HT1080 (cell line): ENCODE measurements at regions not wholly inside any gene's neighbourhood (a gene's known extent, or its start where the extent isn't known, plus 50 kb on each side); places are given as distances from the start of the nearest gene placed in this dataset.

Source experiments
- DNase-seq: peaks from one replicate; pipeline ENCODE4 v3.0.0-alpha.2; 2015; ENCODE audit warnings: low read depth

DNA sequence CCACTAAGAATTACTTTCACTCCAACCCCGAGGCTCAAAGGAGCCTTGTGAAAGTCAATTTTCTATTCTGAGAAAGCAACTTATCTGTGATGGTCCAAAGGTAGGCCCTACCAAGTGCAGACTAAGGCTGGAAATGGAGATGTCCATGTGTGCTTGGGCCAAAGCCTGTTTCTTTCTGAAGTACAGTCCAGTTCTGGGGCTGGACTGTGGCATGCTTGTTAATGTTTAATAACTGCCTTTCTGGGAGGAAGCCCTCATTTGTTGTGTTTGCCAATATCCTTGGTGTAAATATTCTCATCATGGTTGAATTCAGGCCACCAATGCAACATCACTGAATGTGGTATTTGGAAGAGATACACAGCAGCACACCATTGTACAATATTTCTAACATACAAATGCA is 182.3 kb upstream of the BCL6 start:
- DNase-seq = no peak

DNA sequence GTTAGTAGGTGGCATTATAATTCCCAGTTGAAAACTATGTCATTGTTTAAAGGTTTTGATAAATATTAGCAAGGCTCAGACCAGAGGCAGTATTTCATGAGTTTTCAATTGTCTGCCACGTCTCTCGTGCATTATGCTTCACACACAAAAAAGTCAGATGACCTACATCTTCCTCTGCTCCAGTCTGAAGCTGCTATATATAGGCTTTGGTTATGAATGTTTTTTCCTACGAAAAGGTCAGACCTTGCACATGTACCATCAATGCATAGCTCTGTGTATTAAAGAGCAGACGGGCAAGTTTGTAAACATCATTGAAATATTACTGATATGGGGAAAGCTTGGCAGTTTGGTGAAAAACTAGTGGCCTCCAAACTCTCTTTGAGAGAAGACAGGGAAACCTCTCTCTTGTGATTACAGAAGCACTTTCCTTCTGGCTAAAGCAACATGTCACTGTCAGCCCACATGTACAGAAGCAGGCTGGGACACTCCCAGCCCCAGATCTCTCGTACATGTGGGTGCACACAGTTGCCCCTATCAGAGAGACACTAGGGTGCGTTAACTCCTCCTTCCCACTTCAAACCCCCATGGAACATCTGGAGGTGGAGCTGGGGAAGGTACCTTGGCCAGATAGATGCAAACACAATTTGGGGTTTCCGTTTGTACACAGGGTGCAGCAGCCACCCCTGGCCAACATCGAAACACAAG is 184.0 kb upstream of the BCL6 start:
- DNase-seq = no peak

DNA sequence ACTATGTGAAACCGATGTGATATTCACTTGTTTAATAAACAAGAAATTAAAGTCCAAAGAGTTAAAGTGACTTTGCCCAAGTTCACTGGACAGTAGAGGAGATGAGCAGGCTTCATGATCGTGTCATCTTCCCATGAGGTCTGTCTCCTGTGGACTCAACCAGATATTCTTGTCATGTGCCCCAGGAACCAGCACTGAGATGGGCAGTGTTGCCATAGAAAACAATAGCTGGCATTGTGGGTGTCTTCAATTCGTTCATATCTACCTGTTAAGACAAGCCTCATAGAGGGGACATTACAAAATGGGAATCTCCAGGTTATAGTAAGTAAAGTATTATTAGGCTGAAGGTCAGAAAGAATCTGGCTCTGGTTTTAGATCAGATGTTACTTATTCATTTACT is 184.8 kb upstream of the BCL6 start:
- no peak for DNase-seq

DNA sequence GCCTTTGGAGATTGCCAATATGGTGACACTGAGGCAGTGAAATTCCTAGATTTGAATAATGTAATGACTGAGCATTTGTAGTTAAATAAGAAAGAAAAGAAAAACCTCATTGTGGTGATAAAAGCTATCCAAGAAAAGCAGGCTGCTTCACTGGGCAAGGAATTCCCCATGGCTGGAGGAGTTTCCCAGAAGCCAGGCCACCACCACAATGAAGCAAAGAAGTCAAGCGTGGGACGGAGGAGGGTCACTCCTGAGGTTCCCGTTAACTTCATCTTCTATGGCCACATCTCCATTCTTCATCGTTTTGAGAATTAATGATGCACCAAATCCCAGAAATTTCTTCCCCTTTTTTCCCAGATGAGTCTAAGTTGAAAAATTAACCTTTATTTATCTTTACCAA is 185.8 kb upstream of the BCL6 start:
- DNase-seq = no peak

DNA sequence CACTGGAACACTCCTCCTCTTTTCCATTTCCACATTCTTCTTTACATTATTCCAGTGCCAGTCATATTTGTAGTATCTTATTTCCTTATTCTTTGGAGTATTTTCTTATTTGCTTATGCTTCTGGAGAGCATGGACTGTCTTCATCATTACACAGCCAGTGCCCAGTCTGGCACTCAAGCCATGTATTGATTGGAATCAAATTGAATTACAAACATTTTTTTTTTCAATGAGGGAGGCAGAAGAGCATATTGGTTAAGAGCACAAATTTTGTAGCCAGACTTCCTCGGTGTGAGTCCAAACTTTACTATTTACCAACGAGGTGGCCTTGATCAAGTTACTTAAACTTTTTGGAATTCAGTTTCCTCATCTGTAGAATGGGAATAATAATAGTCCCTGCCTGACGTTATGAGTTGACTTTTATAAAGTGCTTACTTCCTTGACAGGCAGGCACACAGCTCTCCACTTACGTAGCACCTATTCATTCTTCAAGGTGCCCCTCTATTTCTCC is 186.6 kb upstream of the BCL6 start:
- DNase-seq = no peak

DNA sequence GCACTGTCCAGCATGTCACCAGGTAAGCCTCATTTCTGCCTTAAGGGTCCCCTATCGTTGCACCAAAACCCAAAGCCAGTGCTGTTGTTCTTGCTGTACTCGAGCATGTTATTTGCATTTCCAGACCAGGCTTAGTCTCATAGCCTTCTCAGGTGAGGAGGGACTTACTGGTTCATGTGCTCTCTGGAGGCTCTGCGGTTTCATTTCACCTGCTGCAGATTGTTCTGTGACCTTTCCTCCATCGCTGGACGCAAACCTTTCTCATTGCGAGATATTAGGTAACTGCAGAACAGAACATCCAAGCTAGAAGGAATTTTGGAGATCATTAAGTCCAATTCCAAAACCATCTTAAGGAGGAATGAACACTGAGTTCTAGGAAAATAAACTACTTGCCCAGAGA is 187.3 kb upstream of the BCL6 start:
- DNase-seq = no peak

DNA sequence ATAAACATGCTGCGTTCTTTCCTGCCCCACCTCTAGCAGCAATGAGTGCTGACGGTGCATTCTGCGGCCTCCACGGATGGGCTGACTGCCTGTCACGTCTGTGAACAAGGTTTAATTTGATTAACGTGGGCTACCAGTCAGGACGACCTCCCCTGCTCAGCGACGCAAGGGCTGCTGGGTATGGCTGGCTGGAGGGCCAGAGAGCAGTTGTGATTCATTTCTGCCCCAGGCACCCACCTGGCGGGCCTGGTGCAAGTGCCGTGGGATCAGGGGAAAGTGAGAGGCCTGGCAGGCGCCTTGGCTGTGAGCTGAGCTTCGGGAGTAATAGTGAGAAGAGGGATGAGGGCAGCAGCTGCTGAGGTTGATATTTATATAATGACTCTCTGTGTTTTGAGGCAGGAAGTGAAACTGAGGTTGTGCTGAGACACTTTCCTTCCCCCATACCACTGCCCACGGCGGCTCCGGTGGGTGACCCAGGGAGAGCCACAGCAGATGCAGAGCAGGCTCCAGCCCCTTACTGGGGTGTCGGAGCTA is 190.4 kb upstream of the BCL6 start:
- DNase-seq = peak; percentile 28

DNA sequence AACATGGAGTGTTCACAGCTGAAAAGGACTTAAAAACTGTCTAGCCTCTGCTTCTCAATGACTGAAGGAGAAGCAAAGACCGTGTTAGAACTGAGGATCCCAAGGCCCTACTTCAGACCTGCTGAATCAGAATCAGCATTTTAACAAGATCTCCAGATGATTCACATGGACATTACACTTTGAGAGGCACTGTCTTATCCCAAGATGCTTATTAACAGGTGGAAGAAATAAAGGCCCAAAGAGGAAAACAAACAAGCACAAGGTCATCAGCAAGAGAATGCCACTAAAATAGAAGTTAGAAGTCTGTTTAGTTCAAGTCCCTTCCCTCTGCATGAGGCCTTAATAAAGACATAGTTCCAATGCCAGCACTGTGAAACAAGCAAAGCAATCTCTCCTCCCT is 191.4 kb upstream of the BCL6 start:
- no peak for DNase-seq

DNA sequence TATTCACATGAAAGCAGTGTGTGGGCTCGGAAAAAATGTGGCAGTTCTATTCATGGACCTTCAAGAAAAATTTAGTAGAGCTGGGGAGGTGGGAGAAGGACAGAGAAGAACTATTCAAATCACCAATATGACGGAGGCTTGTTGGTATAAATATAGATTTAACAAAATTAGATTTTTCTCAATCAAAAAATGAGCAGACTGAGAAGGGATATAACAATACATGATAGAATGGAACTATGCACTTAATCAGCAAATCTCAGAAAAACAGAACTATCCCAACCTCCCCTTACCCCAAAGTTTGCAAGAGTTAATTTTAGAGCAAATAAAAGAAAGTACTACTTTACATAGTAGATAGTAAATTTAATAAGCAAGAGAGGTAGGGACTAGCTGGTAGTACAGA is 194.6 kb upstream of the BCL6 start:
- DNase-seq = no peak

DNA sequence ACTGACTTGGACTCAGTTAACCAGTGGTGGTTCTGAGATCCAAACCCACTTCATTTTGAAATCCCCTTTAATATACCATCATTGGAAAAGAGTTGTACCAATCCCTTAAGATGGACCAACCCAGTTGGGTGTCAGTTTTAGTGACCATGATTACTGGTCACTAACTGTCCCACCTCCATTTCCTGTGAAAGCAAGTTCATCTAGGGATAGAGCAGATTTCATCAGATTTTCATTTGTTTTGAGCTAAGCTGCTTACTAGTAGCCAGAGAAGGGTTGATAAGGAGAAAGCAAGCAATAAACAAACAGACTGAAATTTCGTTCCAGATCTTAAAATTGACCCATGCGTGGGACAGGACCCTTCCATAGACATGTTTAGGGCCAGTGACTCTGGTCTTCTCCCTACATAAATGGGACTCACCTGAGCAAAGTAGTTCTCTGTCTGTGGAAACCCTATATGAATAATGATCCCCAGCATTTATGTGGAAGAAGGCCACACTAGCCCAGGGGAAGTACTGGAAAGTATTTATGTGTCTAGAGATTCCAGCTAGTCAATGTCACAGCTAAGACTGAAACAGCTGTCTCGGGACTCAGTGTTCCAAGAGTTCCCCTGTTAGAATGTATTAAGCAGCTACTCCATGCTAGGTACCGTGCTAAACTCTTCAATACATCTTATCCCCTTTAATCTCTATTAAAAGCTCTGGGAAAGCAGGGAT is 196.0 kb upstream of the BCL6 start:
- no peak for DNase-seq

DNA sequence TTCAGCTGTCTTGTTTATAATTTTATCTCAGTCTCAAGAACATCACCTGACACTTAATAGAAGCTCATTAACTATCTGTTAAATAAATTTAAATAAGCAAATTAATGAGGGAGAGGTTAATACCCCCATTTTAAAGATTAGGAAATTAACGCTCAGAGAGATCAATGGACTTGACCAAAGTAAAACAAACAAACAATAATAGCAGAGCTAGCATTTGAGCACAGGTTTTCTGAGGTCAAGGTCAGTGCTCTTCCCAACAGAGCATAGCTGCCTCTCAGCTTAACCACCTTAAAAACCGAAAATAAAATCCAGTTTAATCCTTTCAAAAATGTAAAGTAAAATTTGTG is 196.6 kb upstream of the BCL6 start:
- no peak for DNase-seq

DNA sequence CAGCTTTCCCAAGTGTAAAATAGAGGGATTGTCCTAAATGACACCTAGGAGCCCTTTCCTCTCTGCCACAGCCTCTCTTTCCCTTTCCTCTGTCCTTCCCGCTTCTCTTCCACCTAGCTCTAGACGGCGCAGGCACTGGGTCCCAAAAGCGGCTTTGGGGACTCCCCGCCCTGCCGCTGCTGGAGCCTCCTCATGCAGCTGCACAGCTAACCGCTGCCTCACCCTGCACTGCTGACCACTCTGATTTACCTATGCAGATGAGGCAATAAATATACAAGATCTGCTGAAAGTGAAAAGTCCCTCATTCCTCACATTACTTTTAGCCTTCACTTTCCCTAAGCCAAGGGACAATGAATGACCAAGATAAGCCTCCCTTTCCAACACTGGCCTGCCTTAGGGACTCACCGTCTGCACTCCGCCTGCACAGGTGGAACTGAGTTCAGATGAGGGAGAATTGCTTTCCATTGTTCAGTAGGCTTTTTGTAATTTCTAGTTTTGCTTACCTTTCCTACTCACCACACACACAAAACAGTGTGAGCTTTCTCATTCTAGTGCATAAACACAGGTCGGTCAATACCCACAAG is 197.5 kb upstream of the BCL6 start:
- no peak for DNase-seq

DNA sequence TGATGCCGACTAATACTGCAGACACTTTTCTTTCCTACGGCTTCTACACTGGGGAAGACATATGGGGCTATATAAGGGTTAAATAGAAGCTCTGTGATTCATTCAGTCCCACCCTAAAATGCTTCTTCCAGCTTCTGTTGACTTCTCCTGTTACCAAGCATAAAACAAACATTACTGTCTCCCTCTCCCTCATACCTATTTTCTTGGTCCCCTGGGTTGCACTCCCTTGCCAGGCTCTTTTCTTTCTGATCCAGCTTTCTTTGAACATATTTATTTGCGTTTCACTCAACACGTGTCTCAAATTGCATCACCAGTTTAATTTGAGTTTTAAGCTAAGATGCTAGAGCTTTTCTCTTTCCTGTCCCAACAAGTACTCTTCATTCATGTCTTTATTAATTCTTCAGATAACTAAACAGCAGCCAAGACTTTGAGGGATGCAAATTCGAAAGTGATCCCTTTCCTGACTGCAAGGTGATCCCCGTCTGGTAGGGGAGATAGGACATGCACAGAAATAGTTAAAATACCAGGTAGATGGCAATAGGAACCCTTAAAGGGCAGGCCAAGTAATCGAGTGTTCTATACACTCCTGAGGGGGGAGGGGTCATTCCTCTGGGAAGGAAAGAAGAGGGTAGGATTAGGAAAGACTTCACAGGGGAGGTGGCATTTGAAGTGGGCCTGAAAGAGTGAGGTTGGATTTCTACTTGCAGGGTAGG is 198.6 kb upstream of the BCL6 start:
- DNase-seq = peak; percentile 46

DNA sequence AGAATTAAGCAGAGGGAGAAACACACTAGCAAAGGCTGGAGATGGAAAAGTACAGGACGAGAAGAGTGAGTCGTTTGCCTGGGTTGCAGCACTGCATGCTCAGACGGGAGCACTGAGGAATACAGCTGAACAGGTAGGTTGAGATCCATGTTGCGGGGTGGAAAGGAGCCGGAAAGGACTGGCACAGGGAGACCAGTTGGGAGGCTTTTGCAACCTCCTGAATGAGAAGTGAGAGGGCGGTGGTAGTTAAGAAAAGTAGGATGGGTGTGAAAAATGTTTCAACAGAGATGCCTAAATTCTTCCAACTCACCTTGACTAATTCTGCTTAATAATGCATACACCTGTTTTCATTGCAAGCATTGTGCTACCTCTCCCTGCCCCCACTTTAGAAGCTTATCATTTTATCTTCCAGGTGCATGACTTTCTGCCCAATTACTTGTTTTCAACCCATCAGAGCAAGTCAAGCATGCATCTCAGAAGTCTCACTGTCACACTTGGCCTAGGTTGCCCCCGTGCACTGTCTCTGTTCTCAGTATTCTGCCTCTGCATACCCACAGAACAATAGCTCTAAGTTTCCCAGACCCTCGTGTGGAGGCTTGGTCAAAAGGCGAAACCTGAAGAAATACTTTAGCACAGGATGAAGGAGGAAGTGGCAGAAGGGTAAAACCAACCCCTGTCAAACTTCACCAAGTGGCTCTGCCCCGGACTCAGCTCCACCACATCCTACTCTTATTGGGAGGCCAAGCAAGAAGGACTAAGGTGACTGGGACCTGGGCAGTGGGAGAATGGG is 199.3 kb upstream of the BCL6 start:
- DNase-seq = no peak

DNA sequence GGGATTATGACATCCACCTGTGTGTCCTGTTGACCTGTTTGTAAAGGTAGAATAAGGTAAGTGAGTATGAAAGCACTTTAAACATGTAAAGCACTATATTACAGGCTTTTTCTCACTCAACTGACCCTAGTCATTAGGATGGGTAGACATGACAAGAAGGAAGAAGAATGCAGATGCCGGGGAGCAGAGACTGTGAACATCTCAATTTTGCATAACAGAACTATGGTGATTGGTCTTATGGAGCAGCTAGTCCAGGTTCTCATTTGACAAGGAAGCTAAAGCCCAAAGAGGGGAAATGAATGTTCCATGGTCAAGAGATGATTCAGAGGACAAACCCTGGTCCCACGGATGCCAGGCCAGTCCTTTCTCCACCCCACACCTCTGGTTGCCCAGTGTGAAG is 200.1 kb upstream of the BCL6 start:
- DNase-seq = no peak

DNA sequence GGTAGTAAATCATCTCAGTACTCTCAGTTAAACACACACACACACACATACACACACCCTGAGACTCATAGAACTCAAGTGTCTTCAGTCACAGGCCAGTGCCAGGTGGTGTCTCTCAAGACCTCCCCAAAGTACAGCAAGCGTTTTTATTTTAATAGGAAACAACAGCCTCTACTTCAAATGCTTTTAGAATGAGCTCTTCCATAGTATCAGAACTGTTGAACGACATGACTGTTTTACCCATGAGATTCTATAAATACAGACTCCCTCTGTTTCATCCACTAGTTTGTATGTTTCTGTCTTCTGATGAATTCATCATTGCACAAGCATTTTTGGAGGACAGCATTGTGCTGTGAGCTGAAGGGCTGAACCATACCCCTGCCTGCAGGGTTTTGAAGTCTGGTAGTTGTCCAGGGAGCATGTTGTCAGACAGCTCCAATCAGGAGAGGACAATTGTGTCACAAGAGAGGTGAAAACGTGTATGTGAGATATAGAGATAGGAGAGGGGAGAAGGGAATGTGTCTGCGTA is 201.0 kb upstream of the BCL6 start:
- no peak for DNase-seq

DNA sequence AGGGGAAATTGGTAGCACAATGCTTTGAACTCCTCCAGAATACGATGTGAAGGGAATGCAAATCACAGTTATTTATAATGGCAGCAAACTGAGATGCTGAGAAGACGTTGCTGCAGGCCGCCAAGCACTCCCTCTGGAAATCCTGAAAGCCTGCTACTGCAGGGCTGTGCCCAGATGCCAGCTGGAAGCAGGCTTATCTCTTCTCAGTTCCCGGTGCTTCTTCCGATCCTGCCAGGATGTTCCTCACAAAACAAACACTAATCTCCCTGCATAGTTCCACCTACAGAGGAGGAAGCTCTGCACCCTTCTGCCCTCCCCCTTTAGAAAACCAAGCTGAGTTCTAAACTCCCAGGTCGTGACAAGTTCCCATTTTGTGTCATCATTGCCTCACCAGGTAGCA is 201.7 kb upstream of the BCL6 start:
- DNase-seq = no peak

DNA sequence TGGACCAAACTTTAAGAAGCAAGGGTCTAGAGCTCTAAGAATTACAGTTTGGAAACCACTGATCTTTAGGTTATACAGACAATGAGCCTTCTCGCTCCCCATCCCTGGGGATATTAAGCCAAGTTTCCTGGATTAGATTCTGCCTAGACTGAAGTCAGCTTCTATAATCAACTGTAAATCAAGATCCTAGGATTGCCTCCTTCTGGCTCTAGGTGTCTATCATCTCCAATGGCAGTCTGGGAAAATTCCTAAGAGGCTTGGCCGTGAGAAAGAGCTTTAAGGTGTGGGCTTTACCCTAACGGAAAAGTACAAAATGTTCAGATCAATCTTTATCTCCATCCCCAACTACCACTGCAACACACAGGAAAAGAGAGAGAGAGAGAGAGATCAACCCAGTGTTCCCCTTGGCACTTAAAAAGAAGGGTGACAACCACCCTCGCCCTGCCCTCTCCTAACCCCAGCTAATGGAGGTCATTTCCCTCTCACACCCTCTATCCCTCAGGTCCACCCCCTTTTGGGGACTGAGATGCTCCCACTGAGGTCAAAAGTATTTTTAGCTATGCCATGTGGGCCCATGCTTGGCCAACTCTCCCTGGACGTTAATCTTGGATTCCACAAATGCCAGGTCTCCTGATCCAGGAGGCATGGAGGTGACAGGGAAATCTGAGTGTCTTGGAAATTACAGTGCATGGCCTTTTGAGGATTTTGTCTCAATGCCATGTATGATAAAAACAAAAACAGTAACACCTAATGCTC is 202.8 kb upstream of the BCL6 start:
- DNase-seq = no peak

DNA sequence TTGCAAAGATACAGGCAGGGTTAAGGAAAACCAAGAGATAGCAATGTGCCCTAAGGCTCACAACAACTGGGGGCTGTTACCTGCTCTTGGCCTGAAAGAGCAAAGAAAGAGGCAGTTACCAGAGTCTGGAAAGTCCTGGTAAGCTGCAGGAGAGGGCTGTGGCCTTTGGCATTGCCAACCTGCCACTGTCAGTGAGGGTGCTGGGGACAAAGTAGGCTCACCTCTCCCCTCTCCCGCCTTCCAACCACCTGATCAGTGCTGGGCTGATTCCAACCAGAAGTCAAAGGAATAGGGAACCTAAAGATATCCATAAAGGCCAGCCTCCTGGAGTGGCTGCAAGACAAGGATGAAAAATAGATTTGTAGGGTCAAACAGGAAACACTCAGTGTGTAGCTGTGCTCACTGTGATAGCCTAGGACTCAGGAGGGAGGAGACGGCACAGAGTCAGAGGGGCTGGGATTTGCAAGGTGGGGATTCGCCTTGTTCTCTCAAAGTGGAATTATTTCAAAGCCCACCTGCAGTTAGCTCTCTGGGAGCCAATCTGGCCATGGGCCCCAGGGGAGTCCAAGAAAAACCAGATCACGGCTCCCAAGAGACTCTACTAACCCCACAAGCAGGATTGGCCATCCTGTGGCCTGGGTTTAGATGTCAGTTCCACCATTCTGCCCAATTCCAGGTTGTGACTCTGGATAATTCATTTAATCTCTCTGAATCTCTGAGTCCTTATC is 204.0 kb upstream of the BCL6 start:
- DNase-seq = no peak
